Tibial nerve (tissue), 4 donors: ENCODE measurements at regions not wholly inside any gene's neighbourhood (a gene's known extent, or its start where the extent isn't known, plus 50 kb on each side); places are given as distances from the start of the nearest gene placed in this dataset.

ENCODE experiments used
- DNase-seq, 2 donors: peaks; one replicate each; pipeline ENCODE4 v3.0.0-alpha.2; 2019; ENCODE audit warnings: low spot score in 2 of 2
- H3K27ac ChIP-seq, 4 donors: fragments of 200-600 bp; sonication (generic) in 3 of 4; one replicate each; pipeline ENCODE4 v1.5.1; 2017 to 2019; ENCODE audit warnings: mild to moderate bottlenecking in 1 of 4
- H3K27me3 ChIP-seq, 2 donors: fragments of 200-600 bp; sonication (generic) in 1 of 2; one replicate each; pipeline versions ENCODE4 v1.5.1 to v1.6.0; 2017 to 2019
- H3K36me3 ChIP-seq, 3 donors: fragments of 200-600 bp; sonication (generic); one replicate each; pipeline ENCODE4 v1.5.1; 2018 to 2019
- H3K4me1 ChIP-seq, 4 donors: fragments of 200-600 bp; sonication (generic) in 3 of 4; one replicate each; pipeline ENCODE4 v1.5.1; 2017 to 2019
- H3K4me3 ChIP-seq, 4 donors: fragments of 200-600 bp; sonication (generic) in 3 of 4; one replicate each; pipeline ENCODE4 v1.5.1; 2017 to 2019; ENCODE audit warnings: mild to moderate bottlenecking in 1 of 4, moderate library complexity in 1 of 4
- H3K9me3 ChIP-seq, 4 donors: fragments of 200-600 bp; sonication (generic) in 3 of 4; one replicate each; pipeline ENCODE4 v1.5.1; 2017 to 2019
- EP300 ChIP-seq, 2 donors: sonication (generic); formaldehyde crosslinking; IDR thresholded peaks; one replicate each; pipeline ENCODE4 v1.6.1; 2017; ENCODE audit warnings: antibody characterized with exemption in 2 of 2, mild to moderate bottlenecking in 1 of 2
- POLR2A ChIP-seq, 2 donors: fragments of 450-650 bp; IDR thresholded peaks; one replicate each; pipeline ENCODE4 v1.6.1; 2017; ENCODE audit warnings: antibody characterized with exemption in 2 of 2, mild to moderate bottlenecking in 2 of 2, moderate library complexity in 2 of 2
- WGBS, 2 donors: methylation state at CpG; one replicate each; pipeline ENCODE4 v1.1.5; 2018; 5-methylcytosine and 5-hydroxymethylcytosine counted together
- TF ChIP-seq, protein P1 (sequence below), 5 experiments: fragments of 200-600 bp in 3 of 5; fragments of 450-650 bp in 2 of 5; sonication (generic) in 3 of 5; IDR thresholded peaks; one replicate each; pipeline ENCODE4 v1.5.1; 2016 to 2019; ENCODE audit warnings: antibody characterized with exemption in 5 of 5, mild to moderate bottlenecking in 3 of 5, moderate library complexity in 2 of 5

DNA sequence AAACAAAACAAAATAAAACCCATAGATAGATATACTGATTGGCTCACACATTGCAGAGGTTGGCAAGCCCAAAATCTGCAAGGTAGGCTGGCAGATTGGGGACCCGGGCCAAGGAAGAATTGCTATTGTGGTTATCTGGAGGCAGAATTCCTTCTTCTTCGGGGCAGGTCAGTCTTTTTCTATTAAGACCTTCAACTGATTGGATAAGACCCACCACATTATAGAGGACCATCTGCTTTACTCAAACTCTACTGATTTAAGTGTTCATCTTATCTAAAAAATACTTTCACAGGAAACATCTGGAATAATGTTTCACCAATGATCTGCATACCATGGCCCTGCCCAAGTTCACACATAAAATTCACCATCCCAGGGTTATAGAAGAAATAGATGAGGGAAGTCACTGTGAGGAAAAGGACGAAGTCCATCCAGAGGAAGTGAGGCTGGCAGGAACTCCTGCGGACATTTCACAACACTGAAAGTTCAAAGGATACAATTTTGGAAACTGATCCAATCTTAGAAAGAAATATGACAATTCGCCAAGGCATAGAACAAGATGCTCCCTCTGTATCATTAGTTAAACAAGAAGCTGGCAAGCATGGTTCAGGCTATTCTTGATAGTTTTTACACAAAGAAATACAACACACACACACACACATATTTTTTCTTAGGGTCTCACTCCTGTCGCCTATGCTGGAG, 127.6 kb upstream of the MED13L start:
- Histone ChIP-seq H3K9me3 (no peaks in the 10 kb centered on the region), H3K4me3 (no peak overlapping the region), H3K36me3 (no peaks in the 10 kb centered on the region), H3K27me3 (no peaks in the 10 kb centered on the region), H3K4me1 (peaks cover 0 to 23% (median 3%) of the 10 kb centered on the region in 4 donors), H3K27ac (no peak overlapping the region)
- TF ChIP-seq, protein P1, sequence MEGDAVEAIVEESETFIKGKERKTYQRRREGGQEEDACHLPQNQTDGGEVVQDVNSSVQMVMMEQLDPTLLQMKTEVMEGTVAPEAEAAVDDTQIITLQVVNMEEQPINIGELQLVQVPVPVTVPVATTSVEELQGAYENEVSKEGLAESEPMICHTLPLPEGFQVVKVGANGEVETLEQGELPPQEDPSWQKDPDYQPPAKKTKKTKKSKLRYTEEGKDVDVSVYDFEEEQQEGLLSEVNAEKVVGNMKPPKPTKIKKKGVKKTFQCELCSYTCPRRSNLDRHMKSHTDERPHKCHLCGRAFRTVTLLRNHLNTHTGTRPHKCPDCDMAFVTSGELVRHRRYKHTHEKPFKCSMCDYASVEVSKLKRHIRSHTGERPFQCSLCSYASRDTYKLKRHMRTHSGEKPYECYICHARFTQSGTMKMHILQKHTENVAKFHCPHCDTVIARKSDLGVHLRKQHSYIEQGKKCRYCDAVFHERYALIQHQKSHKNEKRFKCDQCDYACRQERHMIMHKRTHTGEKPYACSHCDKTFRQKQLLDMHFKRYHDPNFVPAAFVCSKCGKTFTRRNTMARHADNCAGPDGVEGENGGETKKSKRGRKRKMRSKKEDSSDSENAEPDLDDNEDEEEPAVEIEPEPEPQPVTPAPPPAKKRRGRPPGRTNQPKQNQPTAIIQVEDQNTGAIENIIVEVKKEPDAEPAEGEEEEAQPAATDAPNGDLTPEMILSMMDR (IDR thresholded peaks at IDR 0.05) = no peak
- peak in 1 of 2 donors; percentile 72 for TF ChIP-seq EP300 (IDR thresholded peaks at IDR 0.05)
- DNase-seq = peak in 1 of 2 donors; percentile 32
- WGBS, 2 donors = 72 to 77% methylated on average over 6 of the region's 6 CpGs

DNA sequence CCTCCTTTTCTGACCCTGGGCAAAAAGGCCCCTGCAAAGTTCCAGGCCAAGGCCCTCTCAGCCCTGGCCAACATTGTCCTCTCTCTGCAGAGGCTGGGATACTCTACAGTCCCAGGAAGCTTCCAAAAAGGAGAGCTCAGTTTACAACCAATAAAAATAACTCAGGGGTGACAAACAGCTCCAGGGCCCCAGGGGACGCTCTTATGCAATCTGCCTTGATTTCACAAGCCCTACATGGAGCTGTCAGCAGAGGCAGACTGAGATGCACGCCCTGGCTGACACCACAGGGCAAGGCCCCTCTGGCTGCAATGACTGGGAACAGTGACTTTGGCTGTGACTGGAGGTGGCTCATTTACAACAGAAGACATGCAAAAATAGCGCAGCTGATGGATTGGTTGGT, 129.0 kb upstream of the MED13L start:
- TF ChIP-seq EP300 (IDR thresholded peaks at IDR 0.05) (peak; percentile 57 to 94), POLR2A (IDR thresholded peaks at IDR 0.05) (no peak)
- TF ChIP-seq, protein P1 (IDR thresholded peaks at IDR 0.05) = peak in 1 of 5 experiments; percentile 27
- H3K9me3 ChIP-seq = no peaks in the 10 kb centered on the region
- H3K4me1 ChIP-seq = peaks cover 0 to 36% (median 6%) of the 10 kb centered on the region in 4 donors
- 40 to 73% methylated on average over 3 of the region's 3 CpGs for WGBS, 2 donors
- no peak overlapping the region for H3K4me3 ChIP-seq
- no peak overlapping the region for H3K27ac ChIP-seq
- DNase-seq = peak; percentile 90 to 94
- no peaks in the 10 kb centered on the region for H3K36me3 ChIP-seq
- H3K27me3 ChIP-seq = no peaks in the 10 kb centered on the region

DNA sequence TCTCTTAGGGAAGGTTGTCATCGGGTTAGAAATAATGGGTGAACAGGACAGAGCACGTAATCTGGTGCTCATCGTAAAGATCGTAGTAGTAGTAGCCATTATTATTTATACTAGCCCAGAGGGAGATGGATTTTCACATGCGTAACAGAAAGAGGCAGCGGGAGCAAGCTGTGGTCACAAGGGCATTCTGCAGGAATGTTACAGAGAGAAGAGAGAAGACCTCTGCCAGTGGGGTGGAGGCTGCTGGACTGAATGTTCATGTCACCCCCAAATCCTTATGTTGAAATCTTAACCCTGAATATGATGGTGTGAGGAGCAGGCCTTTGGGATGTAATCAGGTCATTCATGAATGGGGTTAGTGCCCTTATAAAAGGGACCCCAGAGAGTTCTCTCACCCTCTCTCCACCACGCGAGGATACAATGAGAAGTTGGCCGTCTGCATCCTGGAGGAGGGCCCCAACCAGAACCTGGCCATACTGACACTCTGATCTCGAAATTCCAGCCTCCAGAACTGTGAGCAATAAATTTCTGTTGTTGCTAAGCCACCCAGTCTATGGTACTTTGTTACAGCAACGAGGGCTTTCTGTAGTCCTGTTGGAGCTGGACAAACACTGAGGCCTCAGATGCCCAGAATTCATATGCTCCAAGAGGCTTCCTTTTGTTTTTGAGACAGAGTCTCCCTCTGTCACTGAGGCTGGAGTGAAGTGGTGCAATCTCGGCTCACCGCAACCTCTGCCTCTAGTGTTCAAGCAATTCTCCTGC, 131.2 kb upstream of the MED13L start:
- H3K4me3 ChIP-seq = no peak overlapping the region
- no peaks in the 10 kb centered on the region for H3K9me3 ChIP-seq
- H3K4me1 ChIP-seq = peaks cover 0 to 36% (median 6%) of the 10 kb centered on the region in 4 donors
- WGBS, 2 donors = 75 to 78% methylated on average over 13 of the region's 13 CpGs
- H3K27me3 ChIP-seq = no peaks in the 10 kb centered on the region
- no peaks in the 10 kb centered on the region for H3K36me3 ChIP-seq
- H3K27ac ChIP-seq = no peak overlapping the region
- no peak for DNase-seq
- TF ChIP-seq EP300 (IDR thresholded peaks at IDR 0.05) = no peak
- no peak for TF ChIP-seq POLR2A (IDR thresholded peaks at IDR 0.05)
- TF ChIP-seq, protein P1 (IDR thresholded peaks at IDR 0.05) = no peak

DNA sequence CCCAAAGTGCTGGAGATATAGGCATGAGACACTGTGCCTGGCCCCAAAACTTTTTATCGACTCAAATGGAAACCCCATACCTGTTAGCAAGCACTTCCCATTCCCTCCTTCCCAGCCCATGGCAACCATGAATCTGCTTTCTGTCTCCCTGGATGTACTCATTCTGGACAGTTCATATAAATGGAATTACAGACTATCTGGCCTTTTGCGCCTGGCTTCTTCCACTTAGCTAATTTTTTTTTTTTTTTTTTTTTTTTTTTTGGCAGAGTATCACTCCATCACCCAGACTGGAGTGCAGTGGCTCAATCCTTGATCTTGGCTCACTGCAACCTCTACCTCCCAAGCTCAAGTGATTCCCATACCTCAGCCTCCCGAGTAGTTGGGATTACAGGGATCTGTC, 134.5 kb upstream of the MED13L start:
- WGBS, 2 donors = 95 to 97% methylated on average over 3 of the region's 3 CpGs

More for the DNA sequence above, 134.5 kb upstream of the MED13L start:
- Histone ChIP-seq H3K4me3 (no peak overlapping the region), H3K4me1 (peaks cover 0 to 19% (median 4%) of the 10 kb centered on the region in 4 donors), H3K27ac (no peak overlapping the region), H3K36me3 (no peaks in the 10 kb centered on the region), H3K27me3 (no peaks in the 10 kb centered on the region), H3K9me3 (no peaks in the 10 kb centered on the region)
- DNase-seq = no peak
- TF ChIP-seq, protein P1 (IDR thresholded peaks at IDR 0.05) = no peak
- TF ChIP-seq EP300 (IDR thresholded peaks at IDR 0.05) = no peak
- no peak for TF ChIP-seq POLR2A (IDR thresholded peaks at IDR 0.05)
